ENCODE measurements at regions not wholly inside any gene's neighbourhood (a gene's known extent, or its start where the extent isn't known, plus 50 kb on each side); places are given as distances from the start of the nearest gene placed in this dataset.

- TF ChIP-seq, protein P1, sequence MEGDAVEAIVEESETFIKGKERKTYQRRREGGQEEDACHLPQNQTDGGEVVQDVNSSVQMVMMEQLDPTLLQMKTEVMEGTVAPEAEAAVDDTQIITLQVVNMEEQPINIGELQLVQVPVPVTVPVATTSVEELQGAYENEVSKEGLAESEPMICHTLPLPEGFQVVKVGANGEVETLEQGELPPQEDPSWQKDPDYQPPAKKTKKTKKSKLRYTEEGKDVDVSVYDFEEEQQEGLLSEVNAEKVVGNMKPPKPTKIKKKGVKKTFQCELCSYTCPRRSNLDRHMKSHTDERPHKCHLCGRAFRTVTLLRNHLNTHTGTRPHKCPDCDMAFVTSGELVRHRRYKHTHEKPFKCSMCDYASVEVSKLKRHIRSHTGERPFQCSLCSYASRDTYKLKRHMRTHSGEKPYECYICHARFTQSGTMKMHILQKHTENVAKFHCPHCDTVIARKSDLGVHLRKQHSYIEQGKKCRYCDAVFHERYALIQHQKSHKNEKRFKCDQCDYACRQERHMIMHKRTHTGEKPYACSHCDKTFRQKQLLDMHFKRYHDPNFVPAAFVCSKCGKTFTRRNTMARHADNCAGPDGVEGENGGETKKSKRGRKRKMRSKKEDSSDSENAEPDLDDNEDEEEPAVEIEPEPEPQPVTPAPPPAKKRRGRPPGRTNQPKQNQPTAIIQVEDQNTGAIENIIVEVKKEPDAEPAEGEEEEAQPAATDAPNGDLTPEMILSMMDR (IDR thresholded peaks at IDR 0.05): no peak
- TF ChIP-seq POLR2A (IDR thresholded peaks at IDR 0.05): no peak
Measured at GRCh38 chr14:36426113-36426512, 93.9 kb downstream of the NKX2-1 start.
